Activated naive CD8-positive, alpha-beta T cell treated with anti-CD3 and anti-CD28 coated beads, Interleukin-2, amount 50 U/mL, for 24 hours (primary cell): ENCODE measurements at regions not wholly inside any gene's neighbourhood (a gene's known extent, or its start where the extent isn't known, plus 50 kb on each side); places are given as distances from the start of the nearest gene placed in this dataset.

Experiments used
- ATAC-seq: fragments of 150-1000 bp; cut with Tn5 transposase; one replicate; pipeline ENCODE4 v1.10.0; 2021
- DNase-seq: peaks from one replicate; pipeline ENCODE4 v3.0.0; 2021
- H3K27ac Mint-ChIP-seq: one replicate; pipeline ENCODE4 v1.8.0; 2021; ENCODE audit warnings: mild to moderate bottlenecking, mixed read lengths
- H3K27me3 Mint-ChIP-seq: one replicate; pipeline ENCODE4 v1.8.0; 2021; ENCODE audit warnings: mixed read lengths
- H3K36me3 Mint-ChIP-seq: one replicate; pipeline ENCODE4 v1.8.0; 2021; ENCODE audit warnings: low read depth, mixed read lengths
- H3K4me1 Mint-ChIP-seq: one replicate; pipeline ENCODE4 v1.8.0; 2021; ENCODE audit warnings: mixed read lengths
- H3K4me3 Mint-ChIP-seq: one replicate; pipeline ENCODE4 v1.8.0; 2021; ENCODE audit warnings: mild to moderate bottlenecking, moderate library complexity, mixed read lengths
- H3K9me3 Mint-ChIP-seq: one replicate; pipeline ENCODE4 v1.8.0; 2021; ENCODE audit warnings: mixed read lengths

DNA sequence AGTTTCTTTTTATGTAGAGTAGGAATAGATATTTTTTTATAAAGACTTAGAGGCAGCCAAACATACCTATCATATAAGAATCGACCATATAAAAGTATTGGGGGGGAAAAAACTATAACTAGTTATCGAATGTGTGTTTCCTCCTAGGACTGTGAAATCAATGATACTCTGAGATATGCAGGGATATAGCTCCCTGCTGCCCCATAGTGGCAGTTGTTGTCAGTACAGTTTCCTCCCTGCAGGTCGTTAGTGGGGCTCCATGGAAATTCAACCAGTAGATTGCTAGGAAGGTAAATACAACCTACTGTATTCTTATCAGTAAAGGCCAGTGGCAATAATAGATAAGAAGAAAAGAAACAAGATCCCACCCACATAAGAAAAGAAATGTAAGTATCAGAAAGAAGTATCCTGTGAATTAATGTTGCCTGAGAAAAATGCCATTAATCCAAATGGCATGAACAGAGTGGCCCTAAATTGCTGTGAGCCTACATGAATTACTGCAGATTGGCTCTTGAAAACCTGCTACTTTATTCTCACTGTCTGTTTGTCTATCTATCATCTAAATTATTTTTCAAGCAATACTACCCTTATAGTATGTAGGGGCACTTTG, 136.9 kb upstream of the FBN2 start:
- no peaks in the 10 kb centered on the region for H3K27me3 Mint-ChIP-seq
- H3K27ac Mint-ChIP-seq = no peak overlapping the region
- no peaks in the 10 kb centered on the region for H3K36me3 Mint-ChIP-seq
- DNase-seq = peak; percentile 50
- peaks cover 3% of the 10 kb centered on the region for H3K9me3 Mint-ChIP-seq
- ATAC-seq = no peak
- no peaks in the 10 kb centered on the region for H3K4me1 Mint-ChIP-seq
- H3K4me3 Mint-ChIP-seq = no peak overlapping the region

DNA sequence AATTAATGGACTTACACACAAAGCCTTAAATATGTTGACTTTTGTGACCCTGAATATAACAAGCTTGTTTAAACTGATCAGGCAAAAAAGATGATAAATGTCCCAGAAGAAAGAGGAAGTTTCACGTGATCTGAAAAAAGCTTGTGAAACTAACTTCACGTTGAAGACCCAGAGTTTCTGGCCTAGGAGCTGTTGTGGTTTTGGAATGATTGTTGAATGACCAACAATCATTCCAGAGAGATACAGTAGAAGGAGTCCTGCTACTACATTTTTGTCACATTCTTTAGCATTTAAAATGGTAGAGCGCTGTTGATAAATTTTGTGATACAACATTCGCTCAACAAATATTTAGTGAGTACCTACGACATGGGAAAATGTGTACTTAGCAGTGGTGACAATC, 143.1 kb upstream of the FBN2 start:
- no peaks in the 10 kb centered on the region for H3K27me3 Mint-ChIP-seq
- no peak for ATAC-seq
- H3K27ac Mint-ChIP-seq = no peak overlapping the region
- no peaks in the 10 kb centered on the region for H3K9me3 Mint-ChIP-seq
- no peaks in the 10 kb centered on the region for H3K4me1 Mint-ChIP-seq
- no peak for DNase-seq
- H3K36me3 Mint-ChIP-seq = no peaks in the 10 kb centered on the region
- H3K4me3 Mint-ChIP-seq = no peak overlapping the region

DNA sequence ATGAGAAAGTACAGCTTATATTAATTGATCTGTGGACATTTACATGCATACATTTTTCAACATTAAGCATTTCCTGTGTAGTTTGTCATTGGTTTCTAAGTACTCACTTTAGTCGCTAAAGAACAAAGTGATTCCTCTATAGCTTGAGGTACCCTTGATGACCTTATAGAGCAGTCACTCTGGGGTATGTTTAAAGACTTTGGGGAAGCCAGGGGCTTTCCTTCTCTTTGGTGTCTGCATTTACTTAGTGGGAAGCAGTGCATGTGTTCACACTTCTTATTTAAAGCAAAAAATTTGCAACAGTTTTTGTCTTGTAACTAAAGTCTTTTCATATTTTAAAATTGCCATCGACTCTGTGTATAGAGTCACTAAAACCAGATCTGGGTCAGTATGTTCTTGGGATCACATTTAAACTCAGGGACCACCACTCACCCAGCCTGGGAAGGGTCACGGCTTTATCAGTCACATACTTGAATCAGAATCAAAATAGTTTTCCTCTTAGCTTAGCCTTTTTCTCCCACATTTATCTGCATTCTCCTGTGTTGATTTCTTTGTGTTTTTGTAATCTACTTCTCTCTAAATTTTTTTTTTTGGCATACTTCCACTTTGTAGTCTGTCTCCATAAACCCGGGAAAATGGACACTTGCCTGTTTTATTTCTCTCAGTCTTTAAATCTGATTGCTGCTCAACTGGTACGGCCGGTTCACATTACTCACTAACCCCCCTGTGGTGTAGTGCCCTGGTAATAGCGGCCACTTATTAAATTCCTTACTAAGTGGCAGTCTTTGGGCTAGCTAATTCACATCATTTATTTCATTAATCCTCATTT, 143.9 kb upstream of the FBN2 start:
- no peaks in the 10 kb centered on the region for H3K4me1 Mint-ChIP-seq
- no peak overlapping the region for H3K27ac Mint-ChIP-seq
- H3K36me3 Mint-ChIP-seq = no peaks in the 10 kb centered on the region
- no peaks in the 10 kb centered on the region for H3K27me3 Mint-ChIP-seq
- DNase-seq = no peak
- no peak overlapping the region for H3K4me3 Mint-ChIP-seq
- ATAC-seq = no peak
- no peaks in the 10 kb centered on the region for H3K9me3 Mint-ChIP-seq

DNA sequence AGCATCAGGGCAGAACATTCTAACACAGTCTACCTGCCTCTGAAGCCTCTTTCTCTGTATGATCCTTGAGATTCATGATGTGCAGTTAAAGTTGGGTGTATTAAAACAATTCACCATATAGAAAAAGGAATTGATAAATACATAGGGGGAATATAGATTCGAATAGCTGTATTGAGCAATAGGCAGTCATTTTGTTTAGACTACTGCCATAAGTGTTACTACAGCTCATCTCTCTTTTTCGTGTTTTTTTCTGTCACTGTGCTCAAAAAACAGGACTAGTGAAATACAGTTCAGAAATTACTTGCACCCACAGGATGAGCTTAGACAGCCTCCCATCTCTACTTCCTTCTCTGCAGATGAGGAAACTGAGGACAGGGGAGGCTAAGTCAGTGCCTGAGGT, 144.6 kb upstream of the FBN2 start:
- Mint-ChIP-seq H3K36me3 (no peaks in the 10 kb centered on the region), H3K4me3 (no peak overlapping the region), H3K27me3 (no peaks in the 10 kb centered on the region), H3K9me3 (no peaks in the 10 kb centered on the region), H3K4me1 (no peaks in the 10 kb centered on the region), H3K27ac (no peak overlapping the region)
- DNase-seq (no peak), ATAC-seq (no peak)

DNA sequence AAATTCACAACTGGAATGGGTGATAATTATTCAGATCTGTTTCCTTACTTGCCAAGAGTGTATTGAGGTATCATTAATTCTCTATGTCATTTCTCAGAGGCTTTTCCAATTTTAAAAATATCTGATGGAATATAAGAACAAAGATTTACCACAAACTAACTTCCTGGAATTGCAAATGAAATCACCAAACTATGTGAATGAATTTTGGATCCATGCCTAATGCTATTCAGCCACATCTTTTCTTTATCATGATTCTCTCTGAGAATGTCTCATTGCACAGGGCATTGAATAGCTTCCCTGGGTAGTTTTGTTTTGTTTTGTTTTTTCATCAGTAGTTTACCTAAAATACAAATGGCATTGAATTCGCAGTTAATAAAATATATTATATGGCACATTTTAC, 146.9 kb upstream of the FBN2 start:
- H3K4me1 Mint-ChIP-seq = no peaks in the 10 kb centered on the region
- no peak overlapping the region for H3K4me3 Mint-ChIP-seq
- no peak for ATAC-seq
- no peaks in the 10 kb centered on the region for H3K27me3 Mint-ChIP-seq
- no peaks in the 10 kb centered on the region for H3K36me3 Mint-ChIP-seq
- no peak overlapping the region for H3K27ac Mint-ChIP-seq
- H3K9me3 Mint-ChIP-seq = no peaks in the 10 kb centered on the region
- DNase-seq = no peak

DNA sequence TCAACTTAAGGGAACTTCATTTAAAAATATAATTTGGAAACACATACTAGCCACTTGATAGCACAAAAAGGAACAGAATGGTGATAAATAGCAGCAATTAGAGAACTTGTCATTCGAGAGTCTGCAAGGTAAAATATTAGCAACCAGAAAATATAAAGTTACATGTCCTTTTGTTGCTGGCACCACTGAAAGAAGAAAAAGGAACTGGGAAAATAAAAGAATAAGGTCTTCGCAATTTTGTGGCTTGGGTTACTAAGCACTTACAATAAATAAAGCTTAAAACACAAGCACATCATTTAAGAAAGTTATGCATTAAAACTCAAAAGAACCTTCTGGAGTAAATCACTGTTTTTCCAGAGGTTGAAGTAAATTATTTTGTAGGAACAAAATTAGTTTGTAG, 149.9 kb upstream of the FBN2 start:
- Mint-ChIP-seq H3K4me1 (no peaks in the 10 kb centered on the region), H3K27ac (no peak overlapping the region), H3K36me3 (no peaks in the 10 kb centered on the region), H3K4me3 (no peak overlapping the region), H3K9me3 (peaks cover 4% of the 10 kb centered on the region), H3K27me3 (no peaks in the 10 kb centered on the region)
- ATAC-seq = no peak
- DNase-seq = no peak

DNA sequence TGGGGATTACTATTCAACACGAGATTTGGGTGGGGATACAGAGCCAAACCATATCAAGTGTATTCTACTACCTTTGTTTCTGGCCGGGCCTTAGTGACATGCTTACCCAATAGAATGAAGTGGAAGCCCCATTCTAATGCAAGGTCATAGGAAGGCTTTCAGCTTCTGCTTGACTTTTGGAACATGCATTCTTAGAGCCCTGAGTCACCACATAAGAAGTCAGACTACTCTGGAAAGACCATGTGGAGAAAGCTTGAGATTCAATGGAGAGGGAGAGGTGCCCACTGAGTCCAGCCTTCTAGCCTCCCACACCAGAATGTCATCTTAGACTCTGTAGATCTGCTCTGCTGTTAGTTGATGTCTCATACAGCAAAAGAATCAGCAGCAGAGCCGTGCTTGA, 155.7 kb upstream of the FBN2 start:
- no peak overlapping the region for H3K27ac Mint-ChIP-seq
- DNase-seq (no peak), ATAC-seq (no peak)
- peaks cover 12% of the 10 kb centered on the region for H3K9me3 Mint-ChIP-seq
- no peaks in the 10 kb centered on the region for H3K4me1 Mint-ChIP-seq
- H3K27me3 Mint-ChIP-seq = no peaks in the 10 kb centered on the region
- no peaks in the 10 kb centered on the region for H3K36me3 Mint-ChIP-seq
- no peak overlapping the region for H3K4me3 Mint-ChIP-seq

DNA sequence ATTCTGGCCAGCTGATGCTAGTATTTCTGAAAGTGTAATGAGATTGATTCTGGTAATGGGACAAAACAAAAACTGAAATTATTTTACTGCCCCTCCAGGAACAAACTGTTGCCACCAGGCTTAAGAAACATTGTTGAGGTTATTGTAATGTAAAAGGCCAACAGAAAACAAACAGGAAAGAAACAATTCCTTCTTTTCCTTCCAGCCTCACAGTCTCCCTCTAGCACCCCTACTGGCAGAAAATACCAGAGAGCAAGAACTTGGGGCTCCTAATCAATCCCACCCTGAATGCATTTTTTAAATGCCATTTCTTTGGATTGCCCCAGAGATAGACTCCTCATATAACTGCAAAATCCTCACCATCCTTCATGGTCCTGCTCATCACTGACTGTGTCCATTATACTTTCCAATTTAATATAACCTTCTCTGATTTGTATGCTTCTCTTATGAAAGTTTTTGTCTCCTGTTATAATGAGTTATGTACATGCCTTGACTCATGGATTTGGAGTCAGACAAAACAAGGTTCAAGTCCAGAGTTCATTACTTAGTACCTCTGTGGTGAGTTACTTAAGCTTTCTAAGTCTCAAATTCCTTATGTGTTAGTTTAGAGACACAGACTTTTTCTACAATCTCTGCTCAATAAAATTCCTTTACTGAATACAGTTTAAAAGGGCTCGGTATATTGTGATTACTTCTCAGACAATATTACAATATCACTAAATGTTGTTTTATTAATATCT, 157.9 kb upstream of the FBN2 start:
- Mint-ChIP-seq H3K4me1 (no peaks in the 10 kb centered on the region), H3K36me3 (no peaks in the 10 kb centered on the region), H3K9me3 (peaks cover 8% of the 10 kb centered on the region), H3K27me3 (no peaks in the 10 kb centered on the region), H3K4me3 (no peak overlapping the region), H3K27ac (no peak overlapping the region)
- DNase-seq (no peak), ATAC-seq (no peak)

DNA sequence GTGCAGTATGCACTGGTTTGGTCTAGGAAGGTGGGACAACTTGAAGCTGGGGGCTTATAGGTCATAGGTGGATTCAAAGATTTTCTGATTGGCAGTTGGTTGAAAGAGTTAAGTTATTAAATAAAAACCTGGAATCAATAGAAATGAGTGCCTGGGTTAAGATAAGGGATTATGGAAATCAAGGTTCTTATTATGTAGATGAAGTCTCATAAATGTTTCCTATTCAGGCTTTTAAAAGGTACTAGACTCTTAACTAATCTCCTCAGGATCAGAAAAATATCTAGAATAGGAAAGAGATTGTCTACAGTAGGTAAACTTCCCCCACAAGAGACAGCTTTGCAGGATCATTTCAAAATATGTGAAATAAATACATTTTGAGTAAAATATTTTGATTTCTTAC, 163.3 kb upstream of the FBN2 start:
- DNase-seq = no peak
- no peak overlapping the region for H3K27ac Mint-ChIP-seq
- no peaks in the 10 kb centered on the region for H3K9me3 Mint-ChIP-seq
- no peak for ATAC-seq
- H3K4me3 Mint-ChIP-seq = no peak overlapping the region
- no peaks in the 10 kb centered on the region for H3K4me1 Mint-ChIP-seq
- no peaks in the 10 kb centered on the region for H3K27me3 Mint-ChIP-seq
- no peaks in the 10 kb centered on the region for H3K36me3 Mint-ChIP-seq

DNA sequence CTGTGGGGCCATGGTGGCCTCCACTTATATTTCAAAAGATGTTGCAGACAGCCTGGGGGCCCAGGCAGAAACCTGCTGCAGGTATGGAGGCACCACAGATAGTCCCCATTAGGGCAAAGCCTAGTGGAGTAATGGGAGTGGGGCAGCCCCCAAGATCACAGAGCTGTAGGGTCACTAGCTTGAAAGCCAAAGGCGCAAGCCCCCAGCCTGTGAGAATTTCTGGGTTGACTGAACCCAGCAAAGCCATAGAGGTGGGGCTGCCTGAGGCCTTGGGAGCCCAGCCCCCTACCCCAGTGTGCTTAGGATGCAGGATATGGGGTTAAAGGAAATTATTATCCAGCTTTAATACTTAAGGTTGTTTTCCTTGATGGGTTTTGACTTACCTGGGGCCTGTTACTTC, 165.3 kb upstream of the FBN2 start:
- no peak overlapping the region for H3K27ac Mint-ChIP-seq

DNA sequence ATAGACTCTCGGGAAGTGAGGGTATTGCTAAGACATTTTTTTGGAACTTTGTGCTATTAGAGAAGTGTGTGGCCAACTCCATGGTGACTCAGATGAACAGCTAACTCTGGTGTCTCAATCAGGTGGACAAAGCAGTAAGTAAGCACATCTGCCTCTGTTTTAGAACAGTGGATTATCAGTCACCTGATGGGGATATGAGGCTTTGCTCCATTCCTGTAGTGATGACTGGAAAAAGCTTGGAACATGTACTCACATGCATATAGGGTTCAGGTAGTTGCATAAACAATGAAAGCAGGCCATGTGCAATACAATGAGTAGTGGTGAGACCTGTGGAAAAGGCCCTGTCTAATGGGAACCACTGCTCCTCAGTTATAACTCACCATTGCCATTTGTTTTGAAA, 168.2 kb upstream of the FBN2 start:
- Mint-ChIP-seq H3K27ac (no peak overlapping the region), H3K4me3 (no peak overlapping the region), H3K27me3 (no peaks in the 10 kb centered on the region), H3K36me3 (no peaks in the 10 kb centered on the region), H3K4me1 (no peaks in the 10 kb centered on the region), H3K9me3 (no peaks in the 10 kb centered on the region)
- DNase-seq = no peak
- no peak for ATAC-seq

More for the DNA sequence above, 165.3 kb upstream of the FBN2 start:
- Mint-ChIP-seq H3K9me3 (no peaks in the 10 kb centered on the region), H3K36me3 (no peaks in the 10 kb centered on the region), H3K27me3 (no peaks in the 10 kb centered on the region), H3K4me1 (no peaks in the 10 kb centered on the region), H3K4me3 (no peak overlapping the region)
- no peak for DNase-seq
- ATAC-seq = no peak

DNA sequence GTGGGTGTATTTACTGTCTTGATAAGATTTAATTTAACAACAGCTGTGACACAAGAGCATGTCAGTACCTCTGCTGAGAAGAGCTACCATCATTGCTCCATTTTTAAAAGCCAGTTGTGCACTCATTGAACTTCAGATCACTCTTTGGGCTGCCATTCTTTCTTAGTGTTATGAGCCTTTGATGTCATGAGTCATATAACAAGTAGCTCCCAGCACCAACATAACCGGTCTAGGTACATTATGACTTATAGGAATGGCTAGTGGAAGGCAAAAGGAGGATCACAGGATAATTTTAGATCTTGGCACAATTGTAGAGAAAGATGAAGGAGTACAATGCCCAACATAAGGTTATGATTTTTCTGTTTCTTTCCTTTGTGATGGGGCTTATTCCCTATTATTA, 170.8 kb upstream of the FBN2 start:
- Mint-ChIP-seq H3K4me1 (no peaks in the 10 kb centered on the region), H3K27ac (no peak overlapping the region), H3K27me3 (no peaks in the 10 kb centered on the region), H3K4me3 (no peak overlapping the region), H3K36me3 (no peaks in the 10 kb centered on the region), H3K9me3 (no peaks in the 10 kb centered on the region)
- DNase-seq = no peak
- no peak for ATAC-seq

DNA sequence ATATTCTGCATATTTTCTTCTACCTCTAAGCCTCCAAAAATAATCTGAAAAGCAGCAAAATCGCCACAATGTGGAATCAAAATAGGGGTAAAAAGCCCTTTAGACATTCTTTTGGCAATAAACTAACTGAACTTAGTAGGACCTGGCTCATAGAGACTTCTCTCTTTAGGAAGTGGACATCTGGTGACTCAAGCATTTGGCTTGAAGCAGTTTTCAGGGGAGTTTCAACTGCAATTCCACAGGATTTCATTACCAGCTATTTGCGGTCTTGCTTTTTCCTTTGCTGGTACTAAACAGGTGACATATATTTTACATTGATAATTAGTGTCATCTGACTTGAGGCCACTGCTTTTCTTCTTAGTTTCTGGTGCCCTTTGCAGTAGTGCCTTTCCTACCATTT, 173.2 kb upstream of the FBN2 start:
- Mint-ChIP-seq H3K27ac (no peak overlapping the region), H3K4me1 (no peaks in the 10 kb centered on the region), H3K9me3 (no peaks in the 10 kb centered on the region), H3K4me3 (no peak overlapping the region), H3K27me3 (no peaks in the 10 kb centered on the region), H3K36me3 (no peaks in the 10 kb centered on the region)
- ATAC-seq (no peak), DNase-seq (no peak)

DNA sequence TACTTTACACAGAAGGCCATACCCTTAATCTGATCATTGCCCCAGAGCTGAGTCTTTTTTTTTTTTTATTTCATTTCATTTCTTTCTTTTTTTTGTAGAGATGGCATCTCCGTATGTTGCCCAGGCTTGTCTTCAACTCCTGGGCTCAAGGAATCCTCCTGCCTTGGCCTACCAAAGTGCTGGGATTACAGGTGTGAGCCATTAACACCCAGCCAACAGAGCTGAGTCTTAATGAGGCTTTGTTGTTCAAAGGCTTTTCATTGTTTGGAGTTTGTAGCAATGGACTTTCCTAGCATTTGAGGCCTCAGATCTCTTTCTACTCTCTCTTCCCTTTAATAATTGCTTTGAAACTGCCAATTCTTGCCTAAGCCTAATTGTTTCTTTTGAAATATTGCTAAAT, 176.5 kb upstream of the FBN2 start:
- no peak overlapping the region for H3K4me3 Mint-ChIP-seq
- DNase-seq (no peak), ATAC-seq (no peak)
- H3K27me3 Mint-ChIP-seq = no peaks in the 10 kb centered on the region
- no peaks in the 10 kb centered on the region for H3K36me3 Mint-ChIP-seq
- H3K4me1 Mint-ChIP-seq = no peaks in the 10 kb centered on the region
- H3K27ac Mint-ChIP-seq = no peak overlapping the region
- H3K9me3 Mint-ChIP-seq = no peaks in the 10 kb centered on the region

DNA sequence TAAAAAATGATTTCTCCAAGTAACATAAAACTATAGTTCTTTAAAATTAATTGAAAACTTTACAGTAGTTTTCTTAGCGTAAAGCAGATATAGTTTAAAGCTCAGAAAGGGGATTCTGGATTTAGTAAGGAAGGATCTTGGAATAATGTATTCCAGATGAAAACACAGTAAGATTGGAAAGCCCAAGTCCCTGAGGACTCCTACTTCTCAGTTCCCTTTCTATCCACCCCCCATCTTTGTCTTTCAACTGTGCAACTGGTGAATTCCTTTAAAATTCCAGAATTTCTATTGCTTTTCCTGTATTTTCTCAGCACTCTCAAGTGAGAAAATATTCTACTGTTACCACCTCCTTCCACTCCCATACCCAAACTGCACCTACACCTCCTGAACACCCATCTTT, 184.5 kb upstream of the FBN2 start:
- ATAC-seq (no peak), DNase-seq (no peak)
- Mint-ChIP-seq H3K27me3 (no peaks in the 10 kb centered on the region), H3K27ac (no peak overlapping the region), H3K36me3 (no peaks in the 10 kb centered on the region), H3K4me3 (no peak overlapping the region), H3K4me1 (no peaks in the 10 kb centered on the region), H3K9me3 (peaks cover 7% of the 10 kb centered on the region)
